ENCODE measurements at regions not wholly inside any gene's neighbourhood (a gene's known extent, or its start where the extent isn't known, plus 50 kb on each side); places are given as distances from the start of the nearest gene placed in this dataset.

- H3K27me3 ChIP-seq (ENCODE audit: control insufficient read depth in 1 of 2, insufficient read depth in 2 of 2, low read length in 2 of 2) = no peaks in the 10 kb centered on the region
- no peaks in the 10 kb centered on the region for H3K4me1 ChIP-seq (ENCODE audit: insufficient read depth, low read length)
- no peak overlapping the region for H3K27ac ChIP-seq (ENCODE audit: low read depth in 1 of 2, low read length in 2 of 2)
- ATAC-seq (ENCODE audit: poor library complexity) = no peak
- Mint-ChIP-seq H3K9me3 (no peaks in the 10 kb centered on the region), H3K4me1 (ENCODE audit: low read depth) (no peaks in the 10 kb centered on the region), H3K36me3 (ENCODE audit: low read depth) (no peaks in the 10 kb centered on the region), H3K27ac (no peak overlapping the region), H3K4me3 (no peak overlapping the region), H3K27me3 (no peaks in the 10 kb centered on the region)
- ChIA-PET CTCF (no interaction called here), POLR2A (no interaction called here)
- TF ChIP-seq CTCF (IDR thresholded peaks at IDR 0.05) = no peak
- DNase-seq = no peak
- intact Hi-C loops (cut with DNase I, micrococcal nuclease) = no loop called here
- H3K36me3 ChIP-seq (ENCODE audit: insufficient read depth, low read length) = no peaks in the 10 kb centered on the region
- no peak overlapping the region for H3K4me3 ChIP-seq (ENCODE audit: low read length)
- no peaks in the 10 kb centered on the region for H3K9me3 ChIP-seq (ENCODE audit: control insufficient read depth in 1 of 2, insufficient read depth in 1 of 2, low read length in 2 of 2)
Measured at GRCh38 chr12:4069670-4070010, 196.4 kb upstream of the PARP11 start.

GRCh38 chr12:4068981-4069669 is 195.9 kb upstream of the PARP11 start:
- no peak overlapping the region for H3K4me3 ChIP-seq (ENCODE audit: low read length)
- Mint-ChIP-seq H3K36me3 (ENCODE audit: low read depth) (no peaks in the 10 kb centered on the region), H3K4me1 (ENCODE audit: low read depth) (no peaks in the 10 kb centered on the region), H3K27me3 (no peaks in the 10 kb centered on the region), H3K4me3 (no peak overlapping the region), H3K27ac (no peak overlapping the region), H3K9me3 (no peaks in the 10 kb centered on the region)
- ChIA-PET POLR2A (no interaction called here), CTCF (no interaction called here)
- no peak for DNase-seq
- intact Hi-C loops (cut with DNase I, micrococcal nuclease) = no loop called here
- no peaks in the 10 kb centered on the region for H3K9me3 ChIP-seq (ENCODE audit: control insufficient read depth in 1 of 2, insufficient read depth in 1 of 2, low read length in 2 of 2)
- no peak for TF ChIP-seq CTCF (IDR thresholded peaks at IDR 0.05)
- no peak for ATAC-seq (ENCODE audit: poor library complexity)
- H3K4me1 ChIP-seq (ENCODE audit: insufficient read depth, low read length) = no peaks in the 10 kb centered on the region
- H3K27me3 ChIP-seq (ENCODE audit: control insufficient read depth in 1 of 2, insufficient read depth in 2 of 2, low read length in 2 of 2) = no peaks in the 10 kb centered on the region
- no peaks in the 10 kb centered on the region for H3K36me3 ChIP-seq (ENCODE audit: insufficient read depth, low read length)
- H3K27ac ChIP-seq (ENCODE audit: low read depth in 1 of 2, low read length in 2 of 2) = no peak overlapping the region

GRCh38 chr12:4064008-4064407 is 190.8 kb upstream of the PARP11 start:
- intact Hi-C loops (cut with DNase I, micrococcal nuclease) = no loop called here
- H3K36me3 Mint-ChIP-seq (ENCODE audit: low read depth) = no peaks in the 10 kb centered on the region
- ChIA-PET POLR2A (no interaction called here), CTCF (no interaction called here)
- TF ChIP-seq CTCF (IDR thresholded peaks at IDR 0.05) = no peak
- DNase-seq (no peak), ATAC-seq (ENCODE audit: poor library complexity) (no peak)
- no peak overlapping the region for H3K27ac Mint-ChIP-seq
- no peaks in the 10 kb centered on the region for H3K27me3 Mint-ChIP-seq
- peaks cover 9% of the 10 kb centered on the region for H3K4me1 Mint-ChIP-seq (ENCODE audit: low read depth)
- Histone ChIP-seq H3K36me3 (ENCODE audit: insufficient read depth, low read length) (no peaks in the 10 kb centered on the region), H3K4me1 (ENCODE audit: insufficient read depth, low read length) (no peaks in the 10 kb centered on the region), H3K9me3 (ENCODE audit: control insufficient read depth in 1 of 2, insufficient read depth in 1 of 2, low read length in 2 of 2) (no peaks in the 10 kb centered on the region), H3K27ac (ENCODE audit: low read depth in 1 of 2, low read length in 2 of 2) (no peak overlapping the region), H3K4me3 (ENCODE audit: low read length) (no peak overlapping the region), H3K27me3 (ENCODE audit: control insufficient read depth in 1 of 2, insufficient read depth in 2 of 2, low read length in 2 of 2) (no peaks in the 10 kb centered on the region)
- no peaks in the 10 kb centered on the region for H3K9me3 Mint-ChIP-seq
- no peak overlapping the region for H3K4me3 Mint-ChIP-seq
